Upper lobe of right lung (tissue), 1 donor: ENCODE measurements at regions not wholly inside any gene's neighbourhood (a gene's known extent, or its start where the extent isn't known, plus 50 kb on each side); places are given as distances from the start of the nearest gene placed in this dataset.
"Not testable (repeated sequence)": the region's sequence is repeated elsewhere in the genome, so short reads cannot be mapped to it uniquely, and the experiment has no call there.

Source experiments
- ATAC-seq: fragments of 200-7000 bp; cut with Tn5 transposase; one replicate; pipeline ENCODE4 v1.9.1; 2020; ENCODE audit warnings: mild to moderate bottlenecking, moderate library complexity
- DNase-seq: peaks from one replicate; pipeline ENCODE4 v3.0.0-alpha.2; 2020
- H3K27ac ChIP-seq: fragments of 200-600 bp; one replicate; pipeline ENCODE4 v1.8.0; 2022
- H3K27me3 ChIP-seq: fragments of 200-600 bp; one replicate; pipeline ENCODE4 v1.8.0; 2022; ENCODE audit warnings: mild to moderate bottlenecking
- H3K36me3 ChIP-seq: fragments of 200-600 bp; one replicate; pipeline ENCODE4 v1.8.0; 2022
- H3K4me1 ChIP-seq: fragments of 200-600 bp; one replicate; pipeline ENCODE4 v1.8.0; 2022
- H3K4me3 ChIP-seq: fragments of 200-600 bp; one replicate; pipeline ENCODE4 v1.8.0; 2022; ENCODE audit warnings: mild to moderate bottlenecking
- H3K9me3 ChIP-seq: fragments of 200-600 bp; one replicate; pipeline ENCODE4 v1.8.0; 2022
- CTCF ChIP-seq: fragments of 200-600 bp; IDR thresholded peaks from one replicate; pipeline ENCODE4 v1.8.0; 2022; ENCODE audit warnings: antibody characterized with exemption
- intact Hi-C: fragments of 100-400 bp; cut with DNase I; formaldehyde crosslinking; loops from one replicate; pipeline ENCODE4 v1.11.0; 2022
- donor health status: DM: no; HTN: yes; CAD: no; lungs with severe emphysema.

- ATAC-seq, result peak; percentile 22
- DNase-seq, result no peak
- no peak for TF ChIP-seq CTCF
- Histone ChIP-seq H3K36me3 (no peaks in the 10 kb centered on the region), H3K4me1 (no peaks in the 10 kb centered on the region), H3K27me3 (no peaks in the 10 kb centered on the region), H3K9me3 (no peaks in the 10 kb centered on the region), H3K4me3 (no peak overlapping the region), H3K27ac (no peak overlapping the region)
- intact Hi-C loops, result no loop called here
Observed at GRCh38 chr2:149701241-149701640, 113.7 kb upstream of the MMADHC start.

GRCh38 chr2:149692961-149693396 lies 105.4 kb upstream of the MMADHC start:
- ATAC-seq, result no peak
- TF ChIP-seq CTCF, result no peak
- no peaks in the 10 kb centered on the region for H3K27me3 ChIP-seq

GRCh38 chr2:149690825-149691224 lies 103.2 kb upstream of the MMADHC start:
- TF ChIP-seq CTCF, result no peak
- no peak overlapping the region for H3K4me3 ChIP-seq
- H3K27ac ChIP-seq, result no peak overlapping the region
- ATAC-seq (no peak), DNase-seq (no peak)
- no peaks in the 10 kb centered on the region for H3K27me3 ChIP-seq
- H3K36me3 ChIP-seq, result no peaks in the 10 kb centered on the region
- no peaks in the 10 kb centered on the region for H3K4me1 ChIP-seq
- H3K9me3 ChIP-seq, result no peaks in the 10 kb centered on the region
- intact Hi-C loops, result no loop called here

More at GRCh38 chr2:149692961-149693396, 105.4 kb upstream of the MMADHC start:
- intact Hi-C loops, result no loop called here
- DNase-seq, result no peak
- H3K4me1 ChIP-seq, result no peaks in the 10 kb centered on the region
- H3K9me3 ChIP-seq, result no peaks in the 10 kb centered on the region
- no peak overlapping the region for H3K27ac ChIP-seq
- no peaks in the 10 kb centered on the region for H3K36me3 ChIP-seq
- no peak overlapping the region for H3K4me3 ChIP-seq

- Histone ChIP-seq H3K4me1 (no peaks in the 10 kb centered on the region), H3K9me3 (no peaks in the 10 kb centered on the region), H3K4me3 (no peak overlapping the region), H3K27me3 (no peaks in the 10 kb centered on the region), H3K36me3 (no peaks in the 10 kb centered on the region), H3K27ac (no peak overlapping the region)
- intact Hi-C loops, result no loop called here
- ATAC-seq, result no peak
- DNase-seq, result no peak
- no peak for TF ChIP-seq CTCF
Observed at GRCh38 chr2:149687052-149687427, 99.5 kb upstream of the MMADHC start.

GRCh38 chr2:149686136-149687051 lies 98.8 kb upstream of the MMADHC start:
- ATAC-seq (no peak), DNase-seq (no peak)
- TF ChIP-seq CTCF, result no peak
- H3K27me3 ChIP-seq, result no peaks in the 10 kb centered on the region
- no peaks in the 10 kb centered on the region for H3K9me3 ChIP-seq
- intact Hi-C loops, result no loop called here
- H3K27ac ChIP-seq, result no peak overlapping the region
- no peak overlapping the region for H3K4me3 ChIP-seq
- H3K36me3 ChIP-seq, result no peaks in the 10 kb centered on the region
- H3K4me1 ChIP-seq, result no peaks in the 10 kb centered on the region

- H3K27ac ChIP-seq, H3K9me3 ChIP-seq, DNase-seq, H3K4me1 ChIP-seq, ATAC-seq, H3K36me3 ChIP-seq, H3K27me3 ChIP-seq, intact Hi-C loops, H3K4me3 ChIP-seq: not testable (repeated sequence)
Observed at GRCh38 chr2:149685401-149685800, 97.8 kb upstream of the MMADHC start.
